ENCODE measurements at regions not wholly inside any gene's neighbourhood (a gene's known extent, or its start where the extent isn't known, plus 50 kb on each side); places are given as distances from the start of the nearest gene placed in this dataset.

- TF ChIP-seq CTCF (IDR thresholded peaks at IDR 0.05; ENCODE audit: low read depth, low read length): no peak
- no peak for TF ChIP-seq EZH2phosphoT487 (IDR thresholded peaks at IDR 0.05; ENCODE audit: low read depth)
Observed at GRCh38 chr18:78034755-78035154, 785.1 kb downstream of the GALR1 start.
